ENCODE measurements at regions not wholly inside any gene's neighbourhood (a gene's known extent, or its start where the extent isn't known, plus 50 kb on each side); places are given as distances from the start of the nearest gene placed in this dataset.

DNA sequence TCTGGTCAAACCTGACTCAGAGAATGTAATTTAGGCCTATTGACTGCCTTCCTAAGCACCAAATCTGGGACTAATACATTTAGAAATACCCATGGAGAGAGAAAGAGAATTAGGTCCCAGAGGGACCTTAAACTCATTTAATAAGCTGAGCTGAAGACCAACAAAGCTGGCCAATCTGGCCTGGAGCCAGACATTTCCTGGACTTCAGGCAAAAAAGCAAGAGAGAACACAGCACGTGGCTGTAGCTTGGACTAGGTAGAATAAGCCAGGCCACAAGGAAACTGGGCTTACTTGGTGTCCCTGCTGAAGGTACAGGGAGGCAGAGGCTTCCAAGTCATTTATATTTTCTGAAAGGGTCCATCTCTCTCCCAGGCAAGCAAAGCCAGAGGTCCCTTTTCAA lies 88.1 kb downstream of the RTP4 start:
- TF ChIP-seq, protein P1, sequence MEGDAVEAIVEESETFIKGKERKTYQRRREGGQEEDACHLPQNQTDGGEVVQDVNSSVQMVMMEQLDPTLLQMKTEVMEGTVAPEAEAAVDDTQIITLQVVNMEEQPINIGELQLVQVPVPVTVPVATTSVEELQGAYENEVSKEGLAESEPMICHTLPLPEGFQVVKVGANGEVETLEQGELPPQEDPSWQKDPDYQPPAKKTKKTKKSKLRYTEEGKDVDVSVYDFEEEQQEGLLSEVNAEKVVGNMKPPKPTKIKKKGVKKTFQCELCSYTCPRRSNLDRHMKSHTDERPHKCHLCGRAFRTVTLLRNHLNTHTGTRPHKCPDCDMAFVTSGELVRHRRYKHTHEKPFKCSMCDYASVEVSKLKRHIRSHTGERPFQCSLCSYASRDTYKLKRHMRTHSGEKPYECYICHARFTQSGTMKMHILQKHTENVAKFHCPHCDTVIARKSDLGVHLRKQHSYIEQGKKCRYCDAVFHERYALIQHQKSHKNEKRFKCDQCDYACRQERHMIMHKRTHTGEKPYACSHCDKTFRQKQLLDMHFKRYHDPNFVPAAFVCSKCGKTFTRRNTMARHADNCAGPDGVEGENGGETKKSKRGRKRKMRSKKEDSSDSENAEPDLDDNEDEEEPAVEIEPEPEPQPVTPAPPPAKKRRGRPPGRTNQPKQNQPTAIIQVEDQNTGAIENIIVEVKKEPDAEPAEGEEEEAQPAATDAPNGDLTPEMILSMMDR (IDR thresholded peaks at IDR 0.05; ENCODE audit: borderline replicate concordance, extremely low read depth, low read length, poor library complexity, severe bottlenecking) = no peak
- no peak for TF ChIP-seq EZH2 (IDR thresholded peaks at IDR 0.05; ENCODE audit: borderline replicate concordance, low read depth, low read length, severe bottlenecking)

All from DND-41 (cell line).